Activated CD4-positive, CD25-positive, alpha-beta regulatory T cell (primary cell): ENCODE measurements at regions not wholly inside any gene's neighbourhood (a gene's known extent, or its start where the extent isn't known, plus 50 kb on each side); places are given as distances from the start of the nearest gene placed in this dataset.
"Not testable (repeated sequence)": the region's sequence is repeated elsewhere in the genome, so short reads cannot be mapped to it uniquely, and the experiment has no call there.

ENCODE experiments used
- DNase-seq, 4 experiments: peaks; one replicate each; lab custom pipeline; 2025; lab: John Stamatoyannopoulos, UW

DNA sequence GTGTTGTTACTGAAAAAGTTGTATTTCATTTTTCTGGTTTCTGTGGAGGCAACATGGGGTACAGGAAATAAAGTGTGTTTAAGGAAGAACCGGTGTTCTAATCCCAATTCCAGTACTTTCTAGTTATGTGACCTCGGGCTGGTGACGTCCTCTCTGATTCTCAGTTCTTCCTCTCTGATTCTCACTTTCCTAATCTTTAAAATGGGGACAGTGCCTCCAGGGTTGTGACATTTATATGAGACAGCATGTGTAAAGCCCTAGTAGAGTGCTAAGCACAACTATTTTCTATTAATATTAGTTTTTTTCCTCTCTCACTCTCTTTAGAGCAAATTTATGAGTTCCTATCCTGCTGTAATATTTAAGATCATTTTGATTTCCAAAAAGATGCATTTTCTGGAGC lies 50.9 kb upstream of the PTPDC1 start:
- no peak for DNase-seq

DNA sequence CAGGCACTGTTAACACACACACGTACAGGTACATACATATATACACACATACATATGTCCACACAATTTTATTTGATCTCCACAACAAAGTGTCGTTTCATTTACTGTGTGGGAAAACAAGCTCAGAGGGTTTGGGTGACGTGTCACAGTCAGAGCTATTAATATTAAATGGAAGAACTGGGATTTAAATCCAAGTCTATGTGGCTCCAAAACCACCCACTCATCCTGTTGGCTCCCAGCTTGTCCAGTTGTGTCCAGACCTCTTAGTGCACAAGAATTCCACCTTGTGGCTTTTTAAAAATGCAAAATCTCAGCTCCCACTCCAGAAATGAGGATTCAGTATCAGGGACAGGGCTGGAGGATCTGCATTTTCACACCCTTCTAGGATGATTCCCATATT lies 52.3 kb upstream of the PTPDC1 start:
- no peak for DNase-seq

DNA sequence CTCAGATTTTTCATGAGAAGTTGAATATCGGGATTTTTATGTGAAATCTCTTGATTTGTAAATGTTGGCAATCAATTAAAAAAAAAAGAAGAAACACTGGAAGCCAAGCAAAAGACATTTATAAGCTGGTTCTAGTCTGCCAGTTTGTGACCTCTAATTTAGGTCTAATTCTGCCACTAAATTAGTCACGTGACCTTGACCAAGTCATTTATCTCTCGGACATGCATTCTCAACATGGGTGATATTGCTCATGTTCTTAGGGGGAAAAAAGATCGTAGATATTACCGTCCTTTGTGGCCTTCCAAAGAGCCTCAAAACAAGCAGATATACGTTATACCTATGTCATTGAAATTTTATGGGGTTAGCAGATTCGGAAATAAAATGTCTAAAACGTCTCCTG lies 52.9 kb upstream of the PTPDC1 start:
- no peak for DNase-seq

DNA sequence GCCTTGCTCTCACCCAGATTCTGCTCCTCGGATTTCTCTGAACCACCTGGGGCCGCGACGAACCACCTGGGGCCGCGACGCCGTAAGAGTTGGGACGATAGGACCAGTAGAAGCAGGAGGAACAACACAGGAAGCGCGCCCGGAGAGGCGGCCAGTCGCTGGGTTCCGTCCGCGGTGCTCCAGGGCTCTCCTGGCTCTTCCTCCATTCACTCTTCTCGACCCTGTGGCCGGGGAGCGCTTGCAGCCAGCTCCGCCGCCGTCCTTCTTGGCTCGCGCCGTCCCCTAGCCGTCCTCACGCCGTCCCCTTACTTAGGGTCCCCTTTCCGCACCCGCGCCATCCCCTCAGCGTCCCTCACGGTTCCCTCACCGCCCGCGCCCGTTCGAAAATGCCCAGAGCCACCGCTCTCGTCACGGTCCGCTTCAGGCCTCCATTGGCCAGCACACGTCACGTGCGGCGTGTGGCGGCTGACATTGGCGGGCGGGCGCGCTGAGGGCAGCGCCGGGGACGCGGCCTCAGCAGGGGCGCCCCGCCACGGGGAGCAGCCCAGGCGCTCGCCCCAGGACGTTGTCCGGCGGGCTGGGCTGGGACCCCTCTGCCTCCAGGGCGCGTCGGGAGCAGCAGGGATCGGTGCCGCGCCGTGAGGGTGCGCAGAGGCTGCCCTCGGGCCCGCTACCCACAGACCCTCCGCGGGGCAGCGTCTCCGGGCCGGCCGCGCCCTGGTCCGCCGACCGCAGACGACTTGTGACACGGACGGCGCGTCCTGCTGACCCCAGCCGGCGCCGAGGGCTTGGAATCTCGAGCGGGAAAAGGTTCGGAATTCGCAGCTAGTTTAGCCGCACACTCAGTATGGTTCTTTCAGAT lies 53.7 kb upstream of the PTPDC1 start:
- peak; percentile 57 to 67 (median 60) for DNase-seq

GRCh38 chr9:94029932-94030317 lies 54.3 kb upstream of the PTPDC1 start:
- DNase-seq: no peak

DNA sequence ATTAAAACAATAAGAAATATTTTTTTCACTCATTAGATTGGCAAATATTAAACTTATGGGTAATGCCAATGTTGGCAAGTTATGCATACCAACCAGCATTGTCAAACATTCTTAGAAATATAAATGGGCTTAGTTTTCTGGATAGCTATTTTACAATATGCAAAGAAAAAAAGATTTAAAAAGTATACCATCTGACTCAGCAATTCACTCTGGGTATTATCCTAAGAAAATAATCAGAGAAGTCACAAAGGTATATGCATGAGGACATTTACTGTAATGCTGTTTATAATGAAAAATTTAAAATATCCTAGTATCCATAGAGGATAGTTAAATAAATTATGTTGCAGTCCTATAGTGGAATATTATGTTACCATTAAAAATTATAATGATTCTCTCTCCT lies 57.4 kb upstream of the PTPDC1 start:
- DNase-seq: no peak

DNA sequence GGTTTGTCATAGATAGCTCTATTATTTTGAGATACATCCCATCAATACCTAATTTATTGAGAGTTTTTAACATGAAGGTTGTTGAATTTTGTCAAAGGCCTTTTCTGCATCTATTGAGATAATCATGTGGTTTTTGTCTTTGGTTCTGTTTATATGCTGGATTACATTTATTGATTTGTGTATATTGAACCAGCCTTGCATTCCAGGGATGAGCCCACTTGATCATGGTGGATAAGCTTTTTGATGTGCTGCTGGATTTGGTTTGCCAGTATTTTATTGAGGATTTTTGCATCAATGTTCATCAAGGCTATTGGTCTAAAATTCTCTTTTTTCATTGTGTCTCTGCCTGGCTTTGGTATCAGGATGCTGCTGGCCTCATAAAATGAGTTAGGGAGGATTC lies 61.8 kb upstream of the PTPDC1 start:
- not testable (repeated sequence) for DNase-seq

GRCh38 chr9:94020836-94021235 lies 63.4 kb upstream of the PTPDC1 start:
- not testable (repeated sequence) for DNase-seq

- DNase-seq: no peak
Observed at GRCh38 chr9:94018628-94019027, 63.5 kb upstream of the BARX1 start.

DNA sequence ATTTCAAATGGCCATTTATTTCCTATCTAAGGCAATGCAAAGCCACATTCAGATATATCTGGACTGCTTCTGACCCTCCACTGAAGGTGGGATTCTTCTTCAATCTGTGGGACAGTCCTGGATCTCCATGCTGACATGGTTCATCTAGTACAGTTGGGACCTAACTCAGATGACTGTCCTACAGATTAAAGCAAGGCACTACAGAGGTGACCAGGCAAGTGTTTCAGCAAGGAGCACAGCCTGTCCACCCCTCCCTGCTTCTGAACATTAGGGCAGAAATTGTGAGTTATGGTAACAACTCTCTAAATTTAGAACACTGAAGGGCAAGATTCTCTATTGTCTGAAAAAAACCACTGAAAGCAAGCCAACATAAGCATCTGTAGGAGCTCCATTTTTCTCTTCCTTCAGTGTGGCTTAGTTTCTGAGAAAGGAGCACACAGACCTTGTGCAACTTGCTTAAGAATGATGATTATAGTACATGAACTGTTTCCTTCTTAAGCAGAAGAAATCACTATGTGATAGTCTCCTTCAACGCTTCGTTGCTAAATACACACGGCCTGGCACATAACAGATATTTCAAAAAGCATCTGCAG lies 62.9 kb upstream of the BARX1 start:
- no peak for DNase-seq

DNA sequence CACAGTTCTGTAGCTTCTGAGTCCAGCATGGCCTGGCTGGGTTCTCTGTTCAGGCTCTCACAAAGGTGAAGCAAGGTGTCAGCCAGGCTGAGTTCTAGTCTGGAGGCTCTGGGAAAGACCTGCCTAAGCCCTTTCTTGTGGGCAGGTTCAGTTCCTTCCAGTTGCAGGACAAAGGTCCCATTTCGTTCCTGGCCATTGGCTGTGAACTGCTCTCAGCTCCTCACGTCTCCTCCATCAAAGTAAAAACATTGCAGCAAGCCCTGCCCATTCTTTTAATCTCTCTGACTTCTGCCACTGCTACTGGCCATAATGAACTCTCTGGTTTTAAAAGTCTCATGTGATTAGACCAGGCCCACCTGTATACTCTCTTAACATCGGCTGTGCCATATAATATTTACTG lies 61.6 kb upstream of the BARX1 start:
- DNase-seq: no peak

GRCh38 chr9:94014920-94015319 lies 59.8 kb upstream of the BARX1 start:
- DNase-seq: no peak

DNA sequence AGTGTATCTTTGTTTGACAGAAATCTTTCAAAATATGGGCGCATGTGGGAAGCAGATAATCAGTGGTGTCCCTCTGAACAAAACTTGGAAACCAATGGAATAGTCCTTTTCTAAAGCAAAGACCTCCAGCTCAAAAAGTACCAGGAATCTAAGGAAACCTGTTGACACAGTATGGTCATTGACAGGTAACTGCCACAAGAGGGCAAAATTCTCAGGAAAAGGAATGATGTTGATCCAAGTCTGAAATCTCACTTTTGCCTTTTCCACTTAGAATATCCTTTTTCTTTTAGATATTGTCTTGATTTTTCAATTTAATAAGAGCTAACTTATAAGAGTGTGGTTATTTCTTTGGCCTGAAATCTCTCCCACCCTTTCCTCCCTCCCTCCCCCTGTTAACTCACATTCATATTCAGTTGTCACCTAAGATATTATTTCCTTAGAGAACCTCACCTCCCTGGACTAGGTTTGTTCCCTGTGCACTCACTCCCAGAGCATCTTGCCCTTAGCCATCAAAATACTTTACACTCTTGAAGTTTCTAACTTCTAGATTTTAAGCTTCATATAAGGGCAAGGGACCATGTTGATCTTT lies 59.0 kb upstream of the BARX1 start:
- DNase-seq: no peak

DNA sequence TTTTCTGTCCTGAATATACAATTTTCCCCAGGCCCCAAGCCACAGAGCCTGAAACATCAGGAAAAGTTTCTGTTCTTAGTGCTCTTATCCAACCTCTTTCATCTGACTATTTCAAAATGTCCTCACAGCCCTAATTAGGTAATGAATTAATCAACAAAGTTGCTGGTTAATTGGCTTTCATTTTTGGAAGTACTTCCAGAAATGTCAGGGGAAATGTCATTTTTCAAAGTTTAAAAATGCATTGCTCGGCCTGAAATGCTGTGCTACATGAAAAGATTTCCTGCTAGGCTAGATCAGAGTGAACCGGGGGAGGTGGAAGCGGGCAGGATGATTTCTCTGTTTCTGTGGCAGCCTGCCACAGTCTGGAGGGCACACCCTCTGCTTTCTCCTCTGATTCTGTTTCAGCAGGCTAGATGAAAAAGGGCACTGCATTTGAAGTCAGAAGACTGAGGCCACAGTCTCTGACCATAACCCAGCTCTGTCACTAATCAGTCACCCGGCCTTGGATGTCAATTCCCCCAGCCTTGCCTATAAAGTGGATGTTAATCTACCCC lies 55.9 kb upstream of the BARX1 start:
- DNase-seq: no peak

- no peak for DNase-seq
Observed at GRCh38 chr9:94005272-94005901, 50.2 kb upstream of the BARX1 start.
